BJ (cell line): ENCODE measurements at regions not wholly inside any gene's neighbourhood (a gene's known extent, or its start where the extent isn't known, plus 50 kb on each side); places are given as distances from the start of the nearest gene placed in this dataset.
"Not testable (repeated sequence)": the region's sequence is repeated elsewhere in the genome, so short reads cannot be mapped to it uniquely, and the experiment has no call there.

Source experiments
- CTCF ChIA-PET: fragments of 350-600 bp; formaldehyde crosslinking; extraction: SDS; loops from one replicate; lab custom pipeline; 2021; ENCODE audit warnings: antibody characterized with exemption, inconsistent platforms; lab: Yijun Ruan, JAX
- POLR2A ChIA-PET: fragments of 300-600 bp; sonication (Branson Sonifier 250); formaldehyde crosslinking; extraction: SDS; loops from one replicate; lab custom pipeline; 2021; ENCODE audit warnings: antibody characterized with exemption; lab: Charles Lee
- DNase-seq: peaks from one replicate; pipeline ENCODE4 v3.0.0-alpha.2; 2011; ENCODE audit warnings: low read depth
- H3K27me3 ChIP-seq: 2 replicates; pipeline ENCODE4 v1.6.0; 2011; ENCODE audit warnings: low read length; ENCODE audit not compliant: control insufficient read depth, insufficient read depth
- H3K36me3 ChIP-seq: 2 replicates; pipeline ENCODE4 v1.5.1; 2011; ENCODE audit warnings: low read length; ENCODE audit not compliant: control insufficient read depth, insufficient read depth
- H3K4me3 ChIP-seq: 2 replicates; pipeline ENCODE4 v1.5.1; 2011; ENCODE audit warnings: low read depth, mild to moderate bottlenecking, control low read depth, low read length
- CTCF ChIP-seq: IDR thresholded peaks from 2 replicates; pipeline ENCODE4 v1.5.1; 2011; ENCODE audit warnings: low read depth, mild to moderate bottlenecking, control low read depth, inconsistent platforms, low read length, moderate library complexity; ENCODE audit not compliant: insufficient read depth

- TF ChIP-seq CTCF, result no peak
- no peak overlapping the region for H3K4me3 ChIP-seq
- DNase-seq, result no peak
- H3K36me3 ChIP-seq, result no peaks in the 10 kb centered on the region
- no peaks in the 10 kb centered on the region for H3K27me3 ChIP-seq
- POLR2A ChIA-PET, result no interaction called here
- CTCF ChIA-PET, result no interaction called here
Observed at GRCh38 chr3:87742250-87742649, 316.6 kb downstream of the CGGBP1 start.

- DNase-seq, CTCF ChIA-PET, H3K36me3 ChIP-seq, H3K27me3 ChIP-seq, H3K4me3 ChIP-seq, POLR2A ChIA-PET: not testable (repeated sequence)
Observed at GRCh38 chr3:87740894-87741293, 317.9 kb downstream of the CGGBP1 start.

GRCh38 chr3:87737817-87738216 lies 321.0 kb downstream of the CGGBP1 start:
- DNase-seq, POLR2A ChIA-PET: not testable (repeated sequence)

GRCh38 chr3:87733671-87734367 lies 325.0 kb downstream of the CGGBP1 start:
- POLR2A ChIA-PET, result no interaction called here
- CTCF ChIA-PET, result no interaction called here
- Histone ChIP-seq H3K27me3 (no peaks in the 10 kb centered on the region), H3K4me3 (no peak overlapping the region), H3K36me3 (no peaks in the 10 kb centered on the region)
- no peak for DNase-seq
- TF ChIP-seq CTCF, result no peak

More at GRCh38 chr3:87737817-87738216, 321.0 kb downstream of the CGGBP1 start:
- H3K36me3 ChIP-seq, CTCF ChIA-PET, H3K27me3 ChIP-seq, H3K4me3 ChIP-seq: not testable (repeated sequence)

- POLR2A ChIA-PET, result no interaction called here
- DNase-seq, result no peak
- TF ChIP-seq CTCF, result no peak
- Histone ChIP-seq H3K27me3 (no peaks in the 10 kb centered on the region), H3K4me3 (no peak overlapping the region), H3K36me3 (no peaks in the 10 kb centered on the region)
- CTCF ChIA-PET, result no interaction called here
Observed at GRCh38 chr3:87732294-87732693, 326.5 kb downstream of the CGGBP1 start.

- ChIA-PET POLR2A (no interaction called here), CTCF (no interaction called here)
- Histone ChIP-seq H3K4me3 (no peak overlapping the region), H3K36me3 (no peaks in the 10 kb centered on the region), H3K27me3 (no peaks in the 10 kb centered on the region)
- DNase-seq, result no peak
- no peak for TF ChIP-seq CTCF
Observed at GRCh38 chr3:87727783-87728182, 331.0 kb downstream of the CGGBP1 start.
